ENCODE measurements at regions not wholly inside any gene's neighbourhood (a gene's known extent, or its start where the extent isn't known, plus 50 kb on each side); places are given as distances from the start of the nearest gene placed in this dataset.

GRCh38 chr9:118711843-118712242 lies 657.4 kb downstream of the BRINP1 start:
- Histone ChIP-seq H3K56ac (ENCODE audit: insufficient read length, low read depth, low read length) (no peak overlapping the region), H3K4me1 (ENCODE audit: insufficient read depth, low read length) (no peaks in the 10 kb centered on the region), H3K14ac (ENCODE audit: insufficient read depth, low read length) (no peak overlapping the region), H2BK15ac (ENCODE audit: low read depth, low read length) (no peak overlapping the region), H2AFZ (ENCODE audit: low read length) (no peak overlapping the region), H3K27ac (ENCODE audit: insufficient read length, low read depth, low read length) (no peak overlapping the region), H4K91ac (ENCODE audit: insufficient read length, low read depth, low read length) (no peak overlapping the region), H2BK12ac (ENCODE audit: insufficient read length, low read depth, low read length) (no peak overlapping the region), H4K20me1 (ENCODE audit: control insufficient read depth, insufficient read depth, insufficient read length) (no peaks in the 10 kb centered on the region), H3K79me1 (ENCODE audit: insufficient read depth, low read depth, low read length, poor library complexity, severe bottlenecking) (no peaks in the 10 kb centered on the region), H3K27me3 (ENCODE audit: insufficient read depth, low read length) (no peaks in the 10 kb centered on the region), H2BK20ac (ENCODE audit: low read depth, low read length, poor library complexity, severe bottlenecking) (no peak overlapping the region), H3K4me2 (ENCODE audit: insufficient read depth, insufficient read length, low read length) (no peak overlapping the region), H3K9ac (ENCODE audit: extremely low read depth, insufficient read length, low read length) (no peak overlapping the region), H3K18ac (ENCODE audit: insufficient read length, low read depth, low read length) (no peak overlapping the region), H3K4ac (ENCODE audit: low read depth, low read length) (no peak overlapping the region), H4K8ac (replicated peaks; ENCODE audit: insufficient read length, low read depth, low read length) (no peak overlapping the region), H4K5ac (ENCODE audit: insufficient read length, low read depth, low read length) (no peak overlapping the region), H3K9me3 (ENCODE audit: control insufficient read depth, low read depth, low read length) (no peaks in the 10 kb centered on the region), H3K23ac (ENCODE audit: insufficient read length, low read depth, low read length) (no peak overlapping the region), H2BK5ac (ENCODE audit: insufficient read length, low read length) (no peak overlapping the region), H2AK5ac (ENCODE audit: insufficient read length, low read length) (no peak overlapping the region), H2BK120ac (ENCODE audit: low read depth, low read length, poor library complexity, severe bottlenecking) (no peak overlapping the region), H3K23me2 (ENCODE audit: insufficient read length, low read depth, low read length, poor library complexity, severe bottlenecking) (no peaks in the 10 kb centered on the region), H3T11ph (ENCODE audit: low read length) (no peak overlapping the region), H3K79me2 (ENCODE audit: insufficient read depth, low read length) (no peaks in the 10 kb centered on the region)
- TF ChIP-seq CTCF (conservative IDR thresholded peaks at IDR 0.05) = no peak
- H3K36me3 Mint-ChIP-seq (ENCODE audit: insufficient read depth in 1 of 3, low read depth in 3 of 3) = no peaks in the 10 kb centered on the region
- no peaks in the 10 kb centered on the region for H3K9me3 Mint-ChIP-seq
- no peak overlapping the region for H3K27ac Mint-ChIP-seq
- H3K27me3 Mint-ChIP-seq (ENCODE audit: low read depth) = no peaks in the 10 kb centered on the region
- no peak overlapping the region for H3K4me3 Mint-ChIP-seq
- WGBS (ENCODE audit: extremely low coverage, insufficient read length, low lambda C conversion rate) = no CpG with 5 or more reads among the region's 1 CpG
- DNase-seq = no peak
- no peaks in the 10 kb centered on the region for H3K4me1 Mint-ChIP-seq

Data from H9 (cell line).